GM12892 (cell line): ENCODE measurements at regions not wholly inside any gene's neighbourhood (a gene's known extent, or its start where the extent isn't known, plus 50 kb on each side); places are given as distances from the start of the nearest gene placed in this dataset.
"Not testable (repeated sequence)": the region's sequence is repeated elsewhere in the genome, so short reads cannot be mapped to it uniquely, and the experiment has no call there.

Source experiments
- DNase-seq: peaks from one replicate; pipeline ENCODE4 v3.0.0; 2011; ENCODE audit not compliant: insufficient read length
- FAIRE-seq: peaks from 2 replicates; lab custom pipeline; 2011; peaks lifted over from hg19 to GRCh38; lab: Jason Lieb, UNC
- POLR2A ChIP-seq: IDR thresholded peaks from 2 replicates; pipeline ENCODE4 v1.6.1; 2011; ENCODE audit warnings: low read depth, low read length, control low read depth
- POLR2AphosphoS5 ChIP-seq: IDR thresholded peaks from 2 replicates; pipeline ENCODE4 v1.6.1; 2011; ENCODE audit warnings: low read depth, low read length, control low read depth
- TAF1 ChIP-seq: IDR thresholded peaks from 2 replicates; pipeline ENCODE4 v1.6.1; 2011; ENCODE audit warnings: low read depth, mild to moderate bottlenecking, control low read depth, low read length, borderline replicate concordance

DNA sequence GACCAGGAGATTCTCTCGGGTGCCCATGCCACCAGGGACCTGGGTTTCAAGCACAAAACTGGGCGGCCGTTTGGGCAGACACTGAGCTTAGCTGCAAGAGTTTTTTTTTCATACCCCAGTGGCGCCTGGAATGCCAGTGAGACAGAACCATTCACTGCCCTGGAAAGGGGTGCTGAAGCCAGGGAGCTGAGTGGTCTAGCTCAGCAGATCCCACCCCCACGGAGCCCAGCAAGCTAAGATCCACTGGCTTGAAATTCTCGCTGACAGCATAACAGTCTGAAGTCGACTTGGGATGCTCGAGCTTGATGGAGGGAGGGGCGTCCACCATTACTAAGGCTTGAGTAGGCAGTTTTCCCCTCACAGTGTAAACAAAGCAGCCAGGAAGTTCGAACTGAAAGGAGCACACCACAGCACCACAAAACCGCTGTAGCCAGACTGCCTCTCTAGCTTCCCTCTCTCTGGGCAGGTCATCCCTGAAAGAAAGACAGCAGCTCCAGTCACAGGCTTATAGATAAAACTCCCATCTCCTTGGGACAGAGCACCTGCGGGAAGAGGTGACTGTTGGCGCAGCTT lies 157.7 kb downstream of the GIPC2 start:
- FAIRE-seq, DNase-seq: not testable (repeated sequence)

DNA sequence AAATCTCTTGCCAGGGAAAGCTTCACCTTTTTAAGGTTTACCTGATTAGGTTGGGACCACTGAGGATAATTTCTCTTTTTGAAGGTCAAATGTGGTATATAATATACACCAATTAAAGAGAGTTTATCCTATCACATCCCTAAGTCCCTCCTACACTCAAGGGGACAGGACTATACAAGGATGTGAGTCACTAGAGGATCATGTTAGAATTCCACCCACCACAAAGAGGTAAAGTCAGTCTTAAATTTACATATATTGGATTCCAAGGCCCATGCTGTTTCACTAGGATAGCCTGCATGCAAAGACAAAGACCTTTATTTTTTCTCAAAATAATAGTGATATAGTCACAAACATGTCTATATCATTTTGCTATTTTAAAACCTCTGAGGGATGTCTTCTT lies 164.4 kb downstream of the GIPC2 start:
- TF ChIP-seq TAF1 = no peak
- no peak for TF ChIP-seq POLR2A
- no peak for TF ChIP-seq POLR2AphosphoS5
- FAIRE-seq = no peak
- no peak for DNase-seq

DNA sequence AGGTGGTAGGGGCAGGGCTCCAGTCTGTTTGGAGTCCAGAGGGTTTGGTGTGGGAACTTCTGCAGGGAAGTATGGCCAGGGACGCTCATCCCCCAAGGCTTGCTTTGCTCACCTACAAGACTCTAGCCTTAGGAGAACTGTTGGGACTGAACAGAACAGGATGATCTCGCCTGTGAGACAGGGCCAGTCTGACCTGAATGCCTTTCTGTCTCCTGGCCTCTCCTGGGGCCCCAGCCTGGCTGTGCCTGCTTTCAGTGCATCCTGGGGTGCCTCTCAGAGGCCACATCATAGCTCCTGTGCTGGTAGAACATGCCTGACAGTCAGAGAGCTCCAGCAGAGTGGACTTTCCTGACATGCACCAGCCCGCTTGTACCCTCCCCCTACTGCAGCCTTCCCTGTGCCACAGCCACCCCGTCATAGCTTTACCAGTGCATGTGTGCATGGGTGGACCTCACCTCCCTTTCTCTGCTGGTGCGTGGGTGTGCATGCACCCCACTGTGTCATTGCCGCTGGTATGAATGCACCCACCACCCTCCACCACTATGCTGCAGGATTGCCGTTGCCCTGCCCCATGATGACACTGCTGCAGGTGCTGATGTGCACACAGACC lies 165.8 kb downstream of the GIPC2 start:
- TF ChIP-seq POLR2AphosphoS5 = no peak
- no peak for TF ChIP-seq TAF1
- TF ChIP-seq POLR2A = no peak
- DNase-seq (no peak), FAIRE-seq (no peak)

GRCh38 chr1:78214334-78214733 lies 168.6 kb downstream of the GIPC2 start:
- no peak for FAIRE-seq
- no peak for DNase-seq
- TF ChIP-seq POLR2A (no peak), POLR2AphosphoS5 (no peak), TAF1 (no peak)

GRCh38 chr1:78222225-78222959 lies 176.6 kb downstream of the GIPC2 start:
- FAIRE-seq (no peak), DNase-seq (no peak)
- TF ChIP-seq TAF1 (no peak), POLR2AphosphoS5 (no peak)

DNA sequence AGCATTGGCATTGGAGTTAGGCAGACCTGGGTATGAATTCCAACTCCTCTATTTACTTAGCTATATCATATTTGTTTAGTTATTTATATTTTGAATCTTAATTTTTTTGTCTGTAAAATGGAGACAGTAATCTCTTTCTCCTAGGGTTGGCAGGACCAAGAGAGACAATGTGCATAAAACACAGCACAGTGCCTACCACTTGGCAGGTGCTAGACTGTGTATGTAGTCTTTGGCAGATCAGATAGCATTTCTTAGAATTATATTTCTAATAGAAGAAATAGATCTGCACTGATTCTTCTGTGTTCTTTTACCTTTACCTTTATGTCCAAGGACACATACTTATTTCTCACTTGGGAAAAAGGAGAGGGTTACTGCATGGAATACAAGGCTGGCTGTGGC lies 177.2 kb downstream of the GIPC2 start:
- no peak for DNase-seq
- no peak for TF ChIP-seq TAF1
- TF ChIP-seq POLR2AphosphoS5 = no peak
- TF ChIP-seq POLR2A = no peak
- FAIRE-seq = no peak

DNA sequence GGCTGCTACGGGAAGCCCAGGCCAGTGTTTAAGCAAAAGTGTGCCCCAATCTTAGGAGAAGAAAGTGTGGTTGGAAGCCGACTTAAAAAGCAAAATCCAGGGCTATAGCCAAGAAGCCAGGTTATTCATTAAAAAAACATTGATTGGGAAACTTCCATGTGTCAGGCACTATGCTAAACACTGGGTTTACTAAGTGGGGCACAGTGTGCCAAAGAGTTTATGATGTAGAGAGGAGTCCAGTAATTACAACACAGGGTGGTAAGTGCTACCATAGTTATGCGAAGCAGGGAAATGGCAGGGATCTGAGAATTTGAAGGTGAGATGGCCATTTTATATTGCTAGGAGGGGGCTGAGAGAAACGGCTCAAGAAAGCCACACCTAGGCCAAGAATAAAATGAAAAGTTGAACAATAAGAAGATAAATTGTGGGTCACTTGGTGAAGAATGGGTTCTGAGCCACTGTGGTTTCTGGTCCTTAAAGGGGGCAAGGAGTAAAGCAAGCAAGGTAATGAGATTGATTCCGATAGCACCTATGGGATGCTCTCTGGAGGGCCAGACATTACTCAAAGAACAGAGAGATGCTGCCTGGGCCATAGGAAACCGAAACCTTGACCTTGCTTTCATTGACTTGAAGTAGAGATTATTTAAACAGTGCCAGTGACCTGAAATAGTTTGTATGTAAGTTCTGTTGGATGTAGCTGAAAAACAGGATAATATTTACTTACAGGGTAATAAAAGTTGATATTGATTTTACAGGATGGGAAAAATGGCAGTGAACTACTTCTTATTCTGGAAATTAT lies 177.8 kb downstream of the GIPC2 start:
- FAIRE-seq (no peak), DNase-seq (no peak)
- no peak for TF ChIP-seq POLR2A
- TF ChIP-seq POLR2AphosphoS5 = no peak
- no peak for TF ChIP-seq TAF1

- no peak for FAIRE-seq
- no peak for DNase-seq
- TF ChIP-seq POLR2A (no peak), TAF1 (no peak), POLR2AphosphoS5 (no peak)
Observed at GRCh38 chr1:78224246-78224785, 178.6 kb downstream of the GIPC2 start.

DNA sequence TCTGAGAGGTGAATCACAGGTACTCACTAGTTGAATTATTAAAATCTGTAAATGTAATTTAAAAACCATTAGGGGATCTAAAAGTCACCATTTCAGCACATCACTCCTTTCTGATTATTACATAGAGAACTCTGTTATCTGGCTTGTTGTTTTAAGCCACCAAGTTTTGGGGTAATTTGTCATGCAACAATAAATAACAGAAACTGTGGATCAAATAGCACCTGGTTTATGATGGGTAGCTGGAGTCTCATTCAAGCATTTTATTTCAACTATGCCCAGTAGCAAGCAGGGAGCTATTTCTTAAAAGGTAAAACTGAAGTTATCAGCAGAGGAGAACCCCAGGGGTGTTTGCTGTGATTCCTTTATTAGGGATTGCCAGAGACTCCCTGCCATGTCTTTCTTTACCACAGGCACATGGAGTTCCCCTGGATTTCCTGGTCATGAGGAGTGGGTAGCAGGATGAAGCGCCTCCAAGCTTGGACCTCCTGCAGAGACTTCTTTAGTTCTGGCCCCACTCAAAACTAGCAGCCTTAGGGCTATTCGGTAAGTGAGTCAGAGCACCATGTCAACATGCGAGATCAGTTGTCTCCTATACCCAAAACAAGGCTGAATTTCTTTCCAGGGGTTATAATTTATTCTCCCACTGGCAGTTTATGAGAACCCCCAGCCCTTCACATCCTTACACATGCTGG lies 179.2 kb downstream of the GIPC2 start:
- DNase-seq (no peak), FAIRE-seq (no peak)
- no peak for TF ChIP-seq TAF1
- TF ChIP-seq POLR2A = no peak
- TF ChIP-seq POLR2AphosphoS5 = no peak

DNA sequence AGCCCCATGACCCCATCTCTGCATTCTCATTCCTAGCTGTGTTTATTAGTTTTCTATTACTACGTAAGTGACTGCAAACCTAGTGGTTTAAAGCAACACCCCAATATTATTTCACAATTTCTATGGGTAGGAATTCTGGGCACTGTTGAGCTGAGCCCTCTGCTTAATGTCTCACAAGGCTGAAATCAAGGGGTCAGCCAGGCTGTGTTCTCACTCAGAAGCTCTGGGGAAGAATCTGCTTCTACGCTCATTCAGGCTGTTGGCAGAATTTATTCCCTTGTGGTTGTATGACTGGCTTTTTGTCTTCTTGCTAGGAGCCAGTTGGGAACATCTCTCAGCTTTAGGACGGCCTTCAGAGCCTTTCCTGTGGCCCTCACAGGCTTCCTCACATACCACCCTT lies 181.0 kb downstream of the GIPC2 start:
- FAIRE-seq = no peak
- DNase-seq = no peak
- TF ChIP-seq POLR2AphosphoS5 = no peak
- no peak for TF ChIP-seq POLR2A
- no peak for TF ChIP-seq TAF1
